ENCODE measurements at regions not wholly inside any gene's neighbourhood (a gene's known extent, or its start where the extent isn't known, plus 50 kb on each side); places are given as distances from the start of the nearest gene placed in this dataset.
"Not testable (repeated sequence)": the region's sequence is repeated elsewhere in the genome, so short reads cannot be mapped to it uniquely, and the experiment has no call there.

GRCh38 chr17:36845916-36846315 is 91.4 kb upstream of the LHX1 start:
- no peak overlapping the region for H3K4me3 ChIP-seq
- peaks cover 0 to 2% (median 0%) of the 10 kb centered on the region in 3 donors for H3K9me3 ChIP-seq
- intact Hi-C loops (cut with DNase I; ENCODE audit: low total_unique reads), result no loop called here
- no peak for DNase-seq
- H3K36me3 ChIP-seq, result no peaks in the 10 kb centered on the region
- H3K4me1 ChIP-seq, result no peaks in the 10 kb centered on the region
- TF ChIP-seq, protein P1, sequence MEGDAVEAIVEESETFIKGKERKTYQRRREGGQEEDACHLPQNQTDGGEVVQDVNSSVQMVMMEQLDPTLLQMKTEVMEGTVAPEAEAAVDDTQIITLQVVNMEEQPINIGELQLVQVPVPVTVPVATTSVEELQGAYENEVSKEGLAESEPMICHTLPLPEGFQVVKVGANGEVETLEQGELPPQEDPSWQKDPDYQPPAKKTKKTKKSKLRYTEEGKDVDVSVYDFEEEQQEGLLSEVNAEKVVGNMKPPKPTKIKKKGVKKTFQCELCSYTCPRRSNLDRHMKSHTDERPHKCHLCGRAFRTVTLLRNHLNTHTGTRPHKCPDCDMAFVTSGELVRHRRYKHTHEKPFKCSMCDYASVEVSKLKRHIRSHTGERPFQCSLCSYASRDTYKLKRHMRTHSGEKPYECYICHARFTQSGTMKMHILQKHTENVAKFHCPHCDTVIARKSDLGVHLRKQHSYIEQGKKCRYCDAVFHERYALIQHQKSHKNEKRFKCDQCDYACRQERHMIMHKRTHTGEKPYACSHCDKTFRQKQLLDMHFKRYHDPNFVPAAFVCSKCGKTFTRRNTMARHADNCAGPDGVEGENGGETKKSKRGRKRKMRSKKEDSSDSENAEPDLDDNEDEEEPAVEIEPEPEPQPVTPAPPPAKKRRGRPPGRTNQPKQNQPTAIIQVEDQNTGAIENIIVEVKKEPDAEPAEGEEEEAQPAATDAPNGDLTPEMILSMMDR (IDR thresholded peaks at IDR 0.05), result no peak
- no peak overlapping the region for H3K27ac ChIP-seq
- peaks cover 0 to 56% of the 10 kb centered on the region in 2 donors for H3K27me3 ChIP-seq

DNA sequence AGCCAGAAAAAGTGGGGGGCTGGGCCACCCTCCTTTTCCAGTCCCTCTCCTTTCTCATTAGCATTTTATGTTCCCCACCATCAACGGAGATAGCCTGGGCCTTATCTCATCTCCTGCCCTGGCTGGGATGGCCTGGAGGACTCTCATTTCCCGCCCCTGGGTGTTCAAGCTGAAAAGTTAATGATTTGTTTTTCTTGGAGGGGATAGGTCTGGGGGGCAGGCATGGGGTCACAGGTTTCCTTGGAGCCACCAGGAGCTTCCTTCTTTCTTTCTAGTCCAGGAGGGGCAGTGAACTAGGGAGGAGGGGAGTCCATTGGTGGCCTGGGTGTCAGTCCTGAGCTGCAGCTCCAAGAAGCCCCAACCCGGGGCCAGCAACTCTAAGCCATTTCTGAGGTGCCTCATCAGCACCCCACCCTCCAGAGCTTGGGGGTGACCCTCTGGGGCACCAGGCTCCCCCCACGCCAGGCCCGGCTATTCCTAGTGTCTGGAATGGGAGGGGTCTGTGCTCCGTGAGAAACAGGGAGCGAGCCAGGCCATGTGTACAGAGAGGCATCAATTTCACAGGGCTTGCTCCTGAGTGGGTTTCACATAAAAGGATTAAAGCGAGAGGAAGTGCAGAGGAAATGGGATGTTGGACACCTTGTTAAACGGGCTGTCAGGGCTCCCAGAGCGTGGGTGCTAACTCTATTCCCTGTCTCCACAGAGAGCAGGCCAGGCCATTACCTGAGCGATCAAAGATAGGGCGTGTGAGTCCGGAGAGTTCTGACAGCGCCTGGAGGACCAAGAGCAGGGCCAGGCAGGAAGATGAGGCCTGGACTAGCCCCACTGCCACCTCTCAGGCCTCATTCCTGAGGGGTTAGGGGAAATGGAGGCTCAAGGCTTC is 90.6 kb upstream of the LHX1 start:
- H3K27ac ChIP-seq, result no peak overlapping the region
- H3K27me3 ChIP-seq, result peaks cover 0 to 63% of the 10 kb centered on the region in 2 donors
- no peaks in the 10 kb centered on the region for H3K4me1 ChIP-seq
- DNase-seq, result no peak
- no peaks in the 10 kb centered on the region for H3K36me3 ChIP-seq
- H3K4me3 ChIP-seq, result no peak overlapping the region
- TF ChIP-seq, protein P1 (IDR thresholded peaks at IDR 0.05), result no peak
- H3K9me3 ChIP-seq, result no peaks in the 10 kb centered on the region
- intact Hi-C loops (cut with DNase I; ENCODE audit: low total_unique reads), result no loop called here

DNA sequence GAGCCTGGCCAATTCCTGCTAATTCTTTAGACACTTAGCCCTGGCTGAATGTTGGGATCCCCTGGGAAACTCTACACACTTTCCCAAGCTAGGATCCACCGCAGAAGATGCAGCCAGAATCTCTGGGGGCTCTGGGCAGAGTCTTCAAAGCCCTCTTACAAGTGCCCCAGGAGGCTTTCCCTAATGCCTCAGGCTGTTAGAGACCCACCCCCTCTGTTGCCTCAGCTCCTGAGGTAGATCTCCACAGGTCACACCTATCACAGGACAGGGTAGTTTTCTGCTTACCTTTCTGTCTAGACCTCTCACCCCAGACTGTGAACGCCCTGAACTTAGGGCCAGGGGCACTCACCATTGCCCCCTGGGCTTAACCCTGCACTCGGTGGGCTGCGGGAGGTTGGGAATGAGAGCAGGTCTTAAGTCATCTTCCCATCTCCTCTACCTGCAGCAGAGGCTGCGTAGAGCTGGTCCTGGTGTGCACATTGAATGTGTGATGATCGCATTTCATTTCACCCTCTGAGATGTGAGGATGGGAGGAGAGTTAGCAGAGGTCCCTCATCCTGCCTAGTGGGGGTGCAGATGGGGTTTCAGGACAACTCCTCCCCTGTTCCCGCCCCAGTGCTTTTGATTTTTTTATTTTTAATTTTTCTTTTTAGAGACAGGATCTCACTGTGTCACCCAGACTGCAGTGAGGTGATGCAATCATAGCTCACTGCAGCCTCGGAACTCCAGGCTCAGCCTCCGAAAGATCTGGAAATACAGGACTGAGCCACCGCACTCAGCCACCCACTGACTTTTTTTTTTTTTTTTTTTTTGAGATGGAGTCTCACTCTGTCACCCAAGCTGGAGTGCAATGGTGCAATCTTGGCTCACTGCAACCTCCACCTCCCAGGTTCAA is 89.0 kb upstream of the LHX1 start:
- DNase-seq, result no peak
- Histone ChIP-seq H3K36me3 (no peaks in the 10 kb centered on the region), H3K4me1 (no peaks in the 10 kb centered on the region), H3K27me3 (peaks cover 0 to 51% of the 10 kb centered on the region in 2 donors), H3K9me3 (no peaks in the 10 kb centered on the region), H3K27ac (no peak overlapping the region), H3K4me3 (no peak overlapping the region)
- TF ChIP-seq, protein P1 (IDR thresholded peaks at IDR 0.05), result no peak
- intact Hi-C loops (cut with DNase I; ENCODE audit: low total_unique reads), result no loop called here

DNA sequence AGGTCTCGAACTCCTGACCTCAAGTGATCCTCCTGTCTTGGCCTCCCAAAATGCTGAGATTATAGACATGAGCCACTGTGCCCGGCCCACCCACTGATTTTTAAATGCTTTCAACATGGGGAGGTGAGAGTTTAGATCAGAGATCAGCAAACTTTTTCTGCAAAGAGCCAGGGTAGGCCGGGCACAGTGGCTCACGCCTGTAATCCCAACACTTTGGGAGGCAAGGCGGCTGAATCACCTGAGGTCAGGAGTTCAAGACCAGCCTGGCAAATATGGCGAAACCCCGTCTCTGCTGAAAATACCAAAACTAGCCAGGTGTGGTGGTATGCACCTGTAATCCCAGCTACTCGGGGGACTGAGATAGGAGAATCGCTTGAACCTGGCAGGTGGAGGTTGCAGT is 88.3 kb upstream of the LHX1 start:
- H3K36me3 ChIP-seq; H3K4me3 ChIP-seq; intact Hi-C loops (cut with DNase I; ENCODE audit: low total_unique reads); H3K27ac ChIP-seq; H3K9me3 ChIP-seq; H3K4me1 ChIP-seq; DNase-seq: not testable (repeated sequence)
- peaks cover 0 to 46% of the 10 kb centered on the region in 2 donors for H3K27me3 ChIP-seq

DNA sequence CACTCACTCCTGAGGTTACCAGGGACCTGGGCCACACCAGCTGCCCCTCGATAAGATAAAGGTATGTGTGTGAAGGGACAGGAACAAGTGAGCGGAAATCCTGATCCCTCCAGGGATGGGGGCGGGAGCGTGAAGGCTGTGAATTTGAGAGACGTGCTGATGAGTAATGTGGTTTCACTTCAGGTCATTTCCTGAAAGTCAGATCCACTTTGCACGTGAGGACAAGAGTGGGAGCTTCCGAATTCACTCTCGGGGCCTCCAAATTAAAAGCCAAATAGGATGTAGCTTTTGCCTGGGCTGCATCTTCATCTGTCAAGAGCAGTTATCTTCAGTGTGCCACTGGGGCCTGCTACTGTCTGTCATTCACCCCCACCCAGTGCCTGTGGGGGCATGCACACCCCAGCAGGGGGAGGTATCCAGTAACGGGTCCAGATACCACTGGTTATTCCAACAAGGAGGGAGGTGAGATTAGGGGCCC is 87.4 kb upstream of the LHX1 start:
- TF ChIP-seq, protein P1 (IDR thresholded peaks at IDR 0.05), result no peak
- Histone ChIP-seq H3K27me3 (peaks cover 0 to 42% of the 10 kb centered on the region in 2 donors), H3K36me3 (no peaks in the 10 kb centered on the region), H3K9me3 (no peaks in the 10 kb centered on the region), H3K27ac (no peak overlapping the region), H3K4me3 (no peak overlapping the region), H3K4me1 (no peaks in the 10 kb centered on the region)
- intact Hi-C loops (cut with DNase I; ENCODE audit: low total_unique reads), result no loop called here
- DNase-seq, result no peak
